Ascending aorta (tissue), 2 donors: ENCODE measurements at regions not wholly inside any gene's neighbourhood (a gene's known extent, or its start where the extent isn't known, plus 50 kb on each side); places are given as distances from the start of the nearest gene placed in this dataset.
A peak's percentile ranks its signal among the peaks of the same experiment; 100 is the strongest.

Source experiments
- DNase-seq, 2 donors: peaks; one replicate each; pipeline ENCODE4 v3.0.0-alpha.2; 2019; ENCODE audit warnings: low spot score in 2 of 2
- H3K27ac ChIP-seq, 2 donors: fragments of 200-600 bp; sonication (generic); one replicate each; pipeline ENCODE4 v1.5.1; 2016 to 2017; ENCODE audit warnings: mild to moderate bottlenecking in 1 of 2
- H3K27me3 ChIP-seq: fragments of 200-600 bp; sonication (generic); one replicate; pipeline ENCODE4 v1.5.1; 2017
- H3K36me3 ChIP-seq, 2 donors: fragments of 200-600 bp; sonication (generic); one replicate each; pipeline ENCODE4 v1.5.1; 2016
- H3K4me1 ChIP-seq, 2 donors: fragments of 200-600 bp; sonication (generic); one replicate each; pipeline ENCODE4 v1.5.1; 2016 to 2017; ENCODE audit warnings: mild to moderate bottlenecking in 1 of 2
- H3K4me3 ChIP-seq, 2 donors: fragments of 200-600 bp; sonication (generic); one replicate each; pipeline ENCODE4 v1.5.1; 2016 to 2017; ENCODE audit warnings: mild to moderate bottlenecking in 1 of 2
- H3K9me3 ChIP-seq, 2 donors: fragments of 200-600 bp; sonication (generic); one replicate each; pipeline ENCODE4 v1.5.1; 2016
- intact Hi-C: fragments of 100-400 bp; cut with DNase I; formaldehyde crosslinking; loops from one replicate; pipeline ENCODE4 v1.15.1; 2023
- TF ChIP-seq, protein P1 (sequence below), 3 experiments: fragments of 200-600 bp in 2 of 3; fragments of 450-650 bp in 1 of 3; sonication (generic) in 2 of 3; IDR thresholded peaks; one replicate each; pipeline ENCODE4 v1.5.1; 2016 to 2019; ENCODE audit warnings: antibody characterized with exemption in 3 of 3, mild to moderate bottlenecking in 1 of 3, moderate library complexity in 1 of 3

- intact Hi-C loops, result no loop called here
- no peak for DNase-seq
- TF ChIP-seq, protein P1, sequence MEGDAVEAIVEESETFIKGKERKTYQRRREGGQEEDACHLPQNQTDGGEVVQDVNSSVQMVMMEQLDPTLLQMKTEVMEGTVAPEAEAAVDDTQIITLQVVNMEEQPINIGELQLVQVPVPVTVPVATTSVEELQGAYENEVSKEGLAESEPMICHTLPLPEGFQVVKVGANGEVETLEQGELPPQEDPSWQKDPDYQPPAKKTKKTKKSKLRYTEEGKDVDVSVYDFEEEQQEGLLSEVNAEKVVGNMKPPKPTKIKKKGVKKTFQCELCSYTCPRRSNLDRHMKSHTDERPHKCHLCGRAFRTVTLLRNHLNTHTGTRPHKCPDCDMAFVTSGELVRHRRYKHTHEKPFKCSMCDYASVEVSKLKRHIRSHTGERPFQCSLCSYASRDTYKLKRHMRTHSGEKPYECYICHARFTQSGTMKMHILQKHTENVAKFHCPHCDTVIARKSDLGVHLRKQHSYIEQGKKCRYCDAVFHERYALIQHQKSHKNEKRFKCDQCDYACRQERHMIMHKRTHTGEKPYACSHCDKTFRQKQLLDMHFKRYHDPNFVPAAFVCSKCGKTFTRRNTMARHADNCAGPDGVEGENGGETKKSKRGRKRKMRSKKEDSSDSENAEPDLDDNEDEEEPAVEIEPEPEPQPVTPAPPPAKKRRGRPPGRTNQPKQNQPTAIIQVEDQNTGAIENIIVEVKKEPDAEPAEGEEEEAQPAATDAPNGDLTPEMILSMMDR (IDR thresholded peaks at IDR 0.05), result no peak
- Histone ChIP-seq H3K27me3 (no peaks in the 10 kb centered on the region), H3K27ac (no peak overlapping the region), H3K36me3 (no peaks in the 10 kb centered on the region), H3K4me1 (no peaks in the 10 kb centered on the region), H3K9me3 (no peaks in the 10 kb centered on the region), H3K4me3 (no peak overlapping the region)
Measured at GRCh38 chr1:36743286-36744005, 260.7 kb upstream of the CSF3R start.

- no peaks in the 10 kb centered on the region for H3K4me1 ChIP-seq
- H3K36me3 ChIP-seq, result no peaks in the 10 kb centered on the region
- H3K27me3 ChIP-seq, result no peaks in the 10 kb centered on the region
- H3K4me3 ChIP-seq, result no peak overlapping the region
- intact Hi-C loops, result no loop called here
- H3K9me3 ChIP-seq, result no peaks in the 10 kb centered on the region
- no peak overlapping the region for H3K27ac ChIP-seq
- TF ChIP-seq, protein P1 (IDR thresholded peaks at IDR 0.05), result no peak
- no peak for DNase-seq
Measured at GRCh38 chr1:36741066-36741465, 258.4 kb upstream of the CSF3R start.

GRCh38 chr1:36740446-36740845 lies 257.7 kb upstream of the CSF3R start:
- Histone ChIP-seq H3K4me1 (no peaks in the 10 kb centered on the region), H3K4me3 (no peak overlapping the region), H3K27me3 (no peaks in the 10 kb centered on the region), H3K9me3 (no peaks in the 10 kb centered on the region), H3K36me3 (no peaks in the 10 kb centered on the region), H3K27ac (no peak overlapping the region)
- DNase-seq, result peak in 1 of 2 donors; percentile 19
- TF ChIP-seq, protein P1 (IDR thresholded peaks at IDR 0.05), result no peak
- intact Hi-C loops, result no loop called here

DNA sequence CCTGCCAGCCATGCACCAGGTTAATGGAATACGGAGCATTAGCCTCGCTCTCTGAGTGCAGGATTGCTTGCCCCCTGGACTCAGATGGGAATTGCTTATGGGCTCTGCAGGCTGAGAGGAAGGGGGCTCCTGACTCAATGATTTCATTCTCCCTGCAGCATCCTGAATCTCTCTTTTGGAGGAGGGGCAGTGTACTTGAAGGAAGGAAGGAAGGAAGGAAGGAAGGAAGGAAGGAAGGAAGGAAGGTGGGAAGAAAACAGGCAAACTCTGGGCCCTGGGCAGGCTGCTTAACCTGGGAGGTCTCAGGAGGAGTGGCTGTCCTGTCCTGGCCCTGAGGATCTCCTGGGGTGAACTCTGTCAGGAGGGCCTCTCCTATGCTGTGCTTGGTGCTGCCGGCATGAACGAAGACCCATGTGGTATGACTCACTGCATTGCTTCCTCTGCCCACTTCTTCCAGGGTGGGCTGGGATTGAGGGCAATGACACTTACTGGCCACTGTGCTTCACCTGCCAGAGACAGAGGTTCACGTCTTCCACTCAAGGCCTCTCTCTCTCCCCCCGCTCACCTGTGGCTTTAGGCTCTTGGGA lies 257.1 kb upstream of the CSF3R start:
- DNase-seq, result peak in 1 of 2 donors; percentile 22
- H3K4me3 ChIP-seq, result no peak overlapping the region
- intact Hi-C loops, result no loop called here
- H3K4me1 ChIP-seq, result no peaks in the 10 kb centered on the region
- H3K36me3 ChIP-seq, result no peaks in the 10 kb centered on the region
- H3K27me3 ChIP-seq, result no peaks in the 10 kb centered on the region
- no peak overlapping the region for H3K27ac ChIP-seq
- no peaks in the 10 kb centered on the region for H3K9me3 ChIP-seq
- TF ChIP-seq, protein P1 (IDR thresholded peaks at IDR 0.05), result no peak

- Histone ChIP-seq H3K36me3 (no peaks in the 10 kb centered on the region), H3K4me3 (no peak overlapping the region), H3K27me3 (no peaks in the 10 kb centered on the region), H3K27ac (no peak overlapping the region), H3K9me3 (no peaks in the 10 kb centered on the region), H3K4me1 (no peaks in the 10 kb centered on the region)
- peak in 1 of 2 donors; percentile 19 for DNase-seq
- intact Hi-C loops, result no loop called here
- TF ChIP-seq, protein P1 (IDR thresholded peaks at IDR 0.05), result no peak
Measured at GRCh38 chr1:36738245-36738644, 255.5 kb upstream of the CSF3R start.
